HG03175 (cell line): ENCODE measurements at regions not wholly inside any gene's neighbourhood (a gene's known extent, or its start where the extent isn't known, plus 50 kb on each side); places are given as distances from the start of the nearest gene placed in this dataset.
A peak's percentile ranks its signal among the peaks of the same experiment; 100 is the strongest.

Source experiments
- ATAC-seq: cut with Tn5 transposase; IDR thresholded peaks from one replicate; pipeline ENCODE4 v1.9.1; 2021; ENCODE audit warnings: mild to moderate bottlenecking, moderate library complexity; ENCODE audit not compliant: unreplicated experiment

DNA sequence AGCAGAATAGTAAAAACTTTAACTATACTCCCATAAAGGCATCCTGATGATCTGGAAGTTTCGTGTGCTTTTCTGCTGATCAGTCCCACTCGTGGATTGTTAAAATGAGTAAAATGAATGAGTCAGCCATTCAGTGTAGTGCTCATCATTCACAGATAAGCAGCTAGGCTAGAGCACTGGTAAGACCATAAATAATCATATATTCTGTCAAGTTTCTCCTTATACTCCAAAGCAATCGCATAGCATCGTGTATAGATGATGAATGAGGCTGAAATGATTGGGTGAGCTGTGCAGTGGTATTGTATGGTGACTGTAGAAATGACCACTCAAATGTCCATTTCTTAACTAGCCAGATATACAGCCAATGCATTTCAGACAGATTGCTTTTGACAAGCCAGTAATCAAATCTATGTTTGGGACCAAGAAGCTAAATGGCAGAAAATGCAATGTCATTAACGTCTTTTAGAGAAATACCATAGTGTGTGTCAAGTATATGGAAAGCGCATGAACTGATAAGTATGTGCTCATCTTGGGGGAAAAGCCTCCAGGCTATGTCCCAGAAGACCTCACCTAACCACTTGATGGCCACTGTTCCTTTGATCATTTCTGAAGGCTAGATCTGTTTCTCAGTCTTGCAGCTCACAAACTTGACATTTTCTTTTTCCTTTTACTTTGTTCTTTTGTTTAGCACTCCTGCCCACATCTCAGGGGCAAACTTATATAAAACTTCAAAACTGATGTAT is 227.2 kb upstream of the FAM3C start:
- ATAC-seq = no peak

DNA sequence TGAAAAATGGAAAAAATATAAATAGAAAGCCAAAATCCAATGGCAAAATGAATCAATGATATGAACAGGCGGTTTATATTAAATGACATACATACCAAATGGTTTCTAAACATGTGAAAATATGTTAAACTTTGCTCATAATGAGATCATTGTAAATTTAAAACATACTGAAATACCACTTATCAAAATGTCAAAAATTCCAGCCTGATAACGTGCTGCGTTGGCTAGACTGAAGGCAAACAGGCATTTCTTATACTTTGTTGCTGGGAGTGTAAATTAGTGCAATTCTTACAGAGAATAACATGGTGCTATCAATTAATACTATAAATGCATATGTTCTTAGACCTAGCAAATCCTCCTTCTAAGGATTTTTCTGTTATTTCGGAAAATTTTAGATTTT is 225.8 kb upstream of the FAM3C start:
- no peak for ATAC-seq

DNA sequence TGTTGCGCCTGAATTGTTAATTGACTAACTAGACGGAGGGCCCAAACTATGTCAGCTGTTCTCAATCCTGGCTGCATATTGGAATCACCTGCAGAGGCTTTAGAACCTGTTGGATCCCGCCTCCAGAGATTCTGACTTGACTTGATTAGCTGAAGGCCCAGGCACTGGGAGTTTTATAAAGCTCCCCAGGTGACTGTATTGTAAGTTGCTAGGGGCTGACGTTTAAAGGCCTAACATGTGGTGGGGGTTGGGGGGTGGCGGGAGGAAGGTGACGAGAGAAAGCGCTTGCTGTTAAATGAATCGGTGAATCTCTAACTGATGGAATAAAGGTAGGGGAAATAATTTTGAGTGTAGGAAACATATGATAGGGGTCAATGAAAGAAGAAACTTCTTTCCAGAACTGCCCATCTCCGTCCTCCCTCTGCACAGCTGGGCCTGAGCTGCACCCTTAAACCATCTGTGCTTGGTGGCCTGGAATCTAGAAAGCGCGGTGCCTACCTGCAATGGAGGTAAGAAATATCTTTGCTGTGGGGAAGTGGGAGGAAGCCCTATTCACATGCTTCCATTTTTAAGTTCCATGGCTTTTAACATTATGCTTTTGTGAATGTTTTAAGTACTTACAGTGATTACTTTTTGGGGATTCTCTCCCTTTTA is 225.0 kb upstream of the FAM3C start:
- ATAC-seq = no peak

DNA sequence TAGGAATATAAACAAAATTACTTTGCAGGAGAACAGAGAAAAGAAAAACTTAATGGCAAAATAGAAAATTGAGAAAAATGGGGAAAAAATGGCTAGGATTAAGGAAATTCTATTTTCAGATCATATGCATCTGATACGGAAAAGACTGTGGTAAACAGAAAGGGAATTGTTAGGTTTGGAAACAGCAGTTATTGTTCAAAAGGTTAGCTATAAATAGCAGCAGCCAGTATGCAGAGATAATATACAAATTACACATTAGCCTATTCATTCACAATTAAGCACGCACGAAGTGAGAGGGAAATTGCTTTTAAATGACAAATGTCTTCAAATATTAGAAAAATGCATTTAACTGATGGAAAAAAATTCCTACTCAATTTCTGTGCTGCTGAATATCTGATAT is 224.1 kb upstream of the FAM3C start:
- ATAC-seq = no peak

DNA sequence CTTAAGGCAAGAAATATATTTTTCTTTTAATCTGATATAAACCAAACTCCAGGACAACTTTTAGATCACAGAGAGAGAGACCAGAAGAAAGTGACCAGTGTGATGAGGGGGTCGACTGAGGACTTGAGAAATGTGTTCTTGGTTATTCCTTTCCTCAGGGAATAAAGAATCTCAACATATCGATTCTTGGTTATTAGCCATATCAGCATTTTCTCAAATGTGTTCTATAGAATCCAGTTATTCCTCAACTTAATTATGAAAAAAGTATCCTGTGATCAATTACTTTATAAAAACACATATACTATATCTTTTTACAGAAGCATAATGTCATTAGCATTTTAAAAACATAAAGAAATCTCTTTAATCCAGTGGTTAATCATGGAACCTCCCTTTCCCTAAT is 222.1 kb upstream of the FAM3C start:
- no peak for ATAC-seq

DNA sequence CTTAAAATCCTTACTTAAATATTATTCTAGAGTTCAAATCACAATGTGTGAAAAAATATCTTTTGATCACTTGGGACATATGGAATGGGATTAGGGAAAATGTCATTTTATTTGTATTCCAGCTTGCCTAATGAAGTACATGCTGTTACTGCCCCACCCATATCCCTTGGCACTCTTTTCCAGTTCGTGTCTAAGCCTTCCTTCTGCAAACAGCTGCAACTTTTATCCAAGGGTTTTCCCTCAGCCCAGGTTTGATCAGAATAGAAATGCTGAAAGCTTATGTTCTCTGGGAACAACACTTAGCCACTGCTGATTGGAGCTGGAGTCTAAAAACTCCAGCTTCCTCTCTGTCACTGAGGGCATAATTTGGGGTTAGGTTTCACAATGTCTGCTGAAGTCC is 214.1 kb upstream of the FAM3C start:
- ATAC-seq = no peak

DNA sequence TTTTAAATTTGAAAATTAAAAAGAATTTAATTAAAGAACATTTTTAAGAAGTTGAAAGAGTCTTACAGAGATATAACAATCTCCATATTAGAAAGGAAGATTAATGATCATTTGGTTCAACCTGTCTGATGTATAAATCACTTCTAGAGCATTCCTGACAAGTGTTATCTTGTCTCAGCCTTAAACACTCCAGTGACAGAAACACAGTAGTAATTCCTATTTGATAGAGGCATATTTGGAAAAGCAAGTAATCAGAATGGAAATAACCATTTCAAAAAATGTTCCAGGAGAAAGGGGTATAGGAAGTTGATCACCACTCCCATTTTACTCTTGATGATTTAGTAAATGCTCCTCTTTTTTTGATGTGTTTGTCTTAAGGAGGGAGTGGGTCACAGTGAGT is 213.1 kb upstream of the FAM3C start:
- no peak for ATAC-seq

DNA sequence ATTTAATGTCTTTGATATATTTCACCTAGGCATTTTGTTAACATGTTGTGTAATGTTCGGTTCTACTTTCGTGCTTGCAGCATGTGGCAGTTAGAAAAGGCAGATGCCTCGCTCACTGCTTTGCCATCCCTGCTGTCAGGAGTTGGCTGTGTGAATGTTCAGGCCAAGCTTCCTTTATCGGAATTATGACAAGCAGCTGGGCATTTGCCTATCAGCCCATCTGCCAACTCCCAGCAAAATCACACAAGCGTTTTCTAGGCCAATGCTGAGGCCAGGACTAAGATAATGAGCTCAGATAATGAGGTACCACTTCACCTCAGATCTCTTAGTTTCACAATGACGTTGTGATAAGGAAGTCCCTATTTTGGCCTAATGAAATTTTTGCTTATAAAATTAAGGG is 212.7 kb upstream of the FAM3C start:
- no peak for ATAC-seq

DNA sequence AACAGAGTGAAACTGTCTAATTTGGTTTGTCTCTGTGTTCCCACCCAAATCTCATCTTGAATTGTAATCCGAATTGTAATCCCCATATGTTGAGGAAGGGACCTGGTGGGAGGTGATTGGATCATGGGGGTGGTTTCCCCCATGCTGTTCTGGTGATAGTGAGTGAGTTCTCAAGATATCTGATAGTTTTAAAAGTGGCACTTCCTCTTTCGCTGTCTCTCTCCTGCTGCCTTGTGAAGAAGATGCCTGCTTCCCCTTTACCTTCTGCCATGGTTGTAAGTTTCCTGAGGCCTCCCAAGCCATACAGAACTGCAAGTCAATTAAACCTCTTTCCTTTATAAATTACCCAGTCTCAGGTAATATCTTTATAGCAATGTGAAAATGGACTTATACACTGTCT is 212.1 kb upstream of the FAM3C start:
- peak; percentile 54 for ATAC-seq

DNA sequence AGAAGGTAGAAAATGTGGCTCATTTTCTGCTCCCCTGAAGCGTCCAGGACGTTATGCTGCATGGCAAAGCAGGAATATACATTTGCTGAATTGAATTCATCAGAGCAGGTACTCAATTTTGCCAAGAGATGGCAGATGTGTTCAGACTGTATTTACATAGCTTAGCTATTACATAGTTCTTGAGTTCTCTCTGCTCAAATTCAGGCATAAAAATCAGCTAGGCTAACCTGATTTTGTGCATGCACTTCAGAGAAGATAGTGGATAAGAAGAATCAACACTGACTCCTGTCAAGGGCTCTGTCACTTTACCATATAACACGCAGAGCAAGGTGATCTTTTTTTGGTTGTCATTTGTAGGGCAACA is 209.2 kb upstream of the FAM3C start:
- no peak for ATAC-seq

DNA sequence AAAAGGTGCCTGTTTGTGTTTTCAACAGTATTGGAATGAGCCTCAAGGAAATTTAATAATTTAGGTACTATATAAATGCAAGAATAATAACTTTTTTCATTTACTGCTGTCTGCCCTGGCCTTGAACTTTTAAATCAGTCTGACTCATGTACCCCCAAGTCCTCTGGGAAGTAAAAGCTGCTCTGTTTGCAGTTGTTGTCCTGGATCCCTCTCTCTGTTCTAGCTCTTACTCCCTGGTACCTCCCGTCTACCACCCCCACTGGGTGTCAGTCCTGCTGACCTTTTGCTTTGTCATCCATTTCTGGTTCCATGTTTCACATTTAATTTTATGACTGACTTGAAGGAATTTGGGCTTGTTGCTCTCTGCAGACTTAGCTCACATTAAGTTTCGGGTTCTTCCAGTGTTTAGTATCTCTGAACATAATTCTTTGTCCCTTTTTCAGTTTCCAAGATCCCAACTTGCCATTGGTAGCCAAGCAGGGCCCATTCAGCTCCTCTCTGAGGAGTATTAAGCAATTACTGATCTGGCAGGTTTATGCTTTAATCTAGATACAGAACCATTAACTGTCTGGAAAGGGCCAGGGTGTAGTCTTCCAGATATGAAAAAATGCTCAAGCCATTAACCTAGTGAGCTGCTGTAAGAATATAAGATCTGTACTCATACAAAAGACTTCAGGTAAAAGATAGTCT is 208.7 kb upstream of the FAM3C start:
- no peak for ATAC-seq

DNA sequence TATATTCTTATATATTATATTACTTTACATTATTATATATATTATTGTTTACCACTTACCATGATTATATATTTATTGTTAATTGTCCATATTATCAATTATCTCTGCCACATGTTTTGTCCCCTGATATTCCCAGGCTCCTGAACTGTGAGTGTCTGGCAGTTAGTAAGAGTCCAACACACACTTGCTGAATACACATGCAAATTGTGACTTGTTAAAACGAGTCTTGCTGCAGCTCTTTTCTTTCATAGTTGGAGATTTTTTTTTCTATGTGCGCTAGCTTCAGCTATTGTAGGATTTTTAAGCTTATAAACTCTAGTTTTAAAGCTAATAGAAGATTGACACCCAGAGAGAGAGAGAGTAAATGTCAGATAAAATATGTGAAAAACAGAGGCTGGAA is 207.8 kb upstream of the FAM3C start:
- ATAC-seq = no peak

DNA sequence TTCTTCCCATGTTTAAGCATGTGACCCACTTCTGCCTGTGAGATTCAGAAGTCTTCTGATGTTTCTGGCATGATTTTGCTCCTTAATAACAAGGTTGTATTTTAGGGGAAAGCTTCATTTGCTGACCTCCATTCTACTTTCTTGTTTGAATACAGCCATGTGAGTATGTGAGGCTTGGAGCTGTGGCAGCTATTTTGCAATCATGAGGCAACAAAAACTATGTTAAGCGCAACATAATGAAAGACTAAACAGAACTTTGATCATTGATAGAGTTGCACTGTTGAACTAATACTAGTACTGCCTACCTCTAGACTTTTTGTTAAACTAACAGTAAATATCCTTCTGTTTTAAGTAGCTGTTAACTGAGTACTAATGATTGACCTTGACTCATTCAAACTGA is 203.8 kb upstream of the FAM3C start:
- ATAC-seq = no peak

DNA sequence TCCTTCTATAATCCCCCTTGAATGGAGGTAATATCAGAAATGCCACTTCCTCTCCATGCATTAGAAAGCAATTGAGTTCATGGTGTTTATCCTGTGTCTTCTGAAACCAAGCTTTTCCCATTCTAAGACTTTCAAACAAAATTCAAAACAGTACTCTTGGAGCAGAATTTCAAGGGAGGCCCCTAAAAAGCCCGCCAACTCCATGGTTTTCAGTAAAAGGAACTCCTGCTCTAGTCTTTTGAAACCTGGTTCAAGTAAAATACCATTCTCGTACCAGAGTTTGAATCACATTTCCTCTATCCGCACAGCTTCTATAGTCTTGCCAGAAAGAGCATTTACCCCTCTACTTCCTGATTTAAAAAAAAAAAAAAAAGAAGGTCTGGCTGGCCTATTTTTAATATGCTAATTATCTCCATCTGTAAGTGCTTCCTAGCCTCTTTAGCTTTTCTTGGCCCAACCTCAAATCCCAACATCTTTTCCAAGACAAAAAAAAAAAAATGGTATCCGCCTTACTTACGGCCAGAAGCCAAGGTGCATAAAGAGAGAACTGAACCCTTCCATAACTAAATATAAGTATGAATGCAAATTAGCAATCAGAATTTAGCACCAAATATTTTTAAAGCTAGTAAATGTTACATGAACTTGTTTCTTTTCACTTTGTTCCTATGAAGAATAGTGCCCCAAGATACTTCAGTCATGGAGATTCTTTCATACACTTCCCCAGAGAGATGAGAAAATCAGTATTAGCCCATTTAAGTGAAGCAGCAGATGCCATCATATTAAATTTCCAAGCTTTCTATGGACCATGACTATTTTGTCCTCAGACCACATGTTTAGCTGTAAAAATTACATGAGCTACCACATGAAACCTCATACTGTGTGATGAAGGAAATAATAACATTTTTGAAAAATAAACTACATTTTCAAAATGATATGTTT is 199.9 kb upstream of the FAM3C start:
- no peak for ATAC-seq

DNA sequence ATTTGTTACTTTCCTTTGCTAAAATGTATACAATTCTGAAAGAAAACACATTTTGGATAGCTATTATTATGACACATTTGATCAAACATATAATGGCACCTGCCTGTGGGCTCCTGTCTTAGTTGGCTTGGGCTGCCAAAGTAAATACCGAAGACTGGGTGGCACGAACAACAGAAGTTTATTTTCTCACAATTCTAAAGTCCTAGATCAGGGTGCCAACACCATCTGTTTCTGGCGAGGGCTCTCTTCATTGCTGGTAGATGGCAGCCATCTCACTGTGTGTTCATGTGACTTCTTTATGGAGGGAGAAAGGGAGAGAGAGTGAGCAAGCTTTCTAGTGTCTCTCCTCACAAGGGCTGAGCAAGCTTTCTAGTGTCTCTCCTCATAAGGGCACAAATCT is 195.8 kb upstream of the FAM3C start:
- no peak for ATAC-seq

DNA sequence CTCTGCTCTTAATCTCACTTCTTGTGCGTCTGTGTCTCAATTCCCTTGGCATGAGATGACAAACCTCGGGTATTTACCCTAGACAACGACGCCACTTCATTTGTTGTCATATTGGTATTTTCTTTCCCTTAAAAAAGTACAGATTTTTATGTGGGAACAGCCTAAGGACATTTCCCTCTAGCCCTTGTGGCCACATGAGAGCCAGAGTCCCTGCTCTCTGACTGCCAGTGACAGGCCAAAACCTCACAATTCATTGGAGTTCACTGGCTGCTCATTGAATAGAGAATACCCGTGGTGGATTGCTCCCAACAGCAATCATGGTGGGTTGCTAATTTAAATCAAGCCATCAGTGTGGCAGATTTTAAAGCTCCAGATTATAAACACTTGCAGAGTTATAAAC is 191.3 kb upstream of the FAM3C start:
- no peak for ATAC-seq

DNA sequence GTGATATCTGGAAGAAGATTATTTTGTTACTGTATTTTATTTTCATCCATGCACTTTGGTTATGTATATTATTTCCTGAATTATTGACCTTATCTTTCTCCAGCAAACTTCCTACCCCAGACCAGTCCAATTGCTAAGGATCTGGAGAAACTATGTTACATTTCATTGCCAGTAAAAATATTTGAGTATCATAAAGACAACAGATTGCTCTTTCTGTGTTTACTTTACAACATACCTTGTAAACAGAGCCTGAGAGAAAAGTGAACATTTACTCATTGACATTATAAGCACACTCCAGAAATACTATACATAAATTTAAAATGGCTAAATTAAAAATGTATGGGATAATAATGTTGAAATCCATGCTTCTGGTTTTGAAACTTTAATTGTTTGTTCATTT is 186.2 kb upstream of the FAM3C start:
- no peak for ATAC-seq

DNA sequence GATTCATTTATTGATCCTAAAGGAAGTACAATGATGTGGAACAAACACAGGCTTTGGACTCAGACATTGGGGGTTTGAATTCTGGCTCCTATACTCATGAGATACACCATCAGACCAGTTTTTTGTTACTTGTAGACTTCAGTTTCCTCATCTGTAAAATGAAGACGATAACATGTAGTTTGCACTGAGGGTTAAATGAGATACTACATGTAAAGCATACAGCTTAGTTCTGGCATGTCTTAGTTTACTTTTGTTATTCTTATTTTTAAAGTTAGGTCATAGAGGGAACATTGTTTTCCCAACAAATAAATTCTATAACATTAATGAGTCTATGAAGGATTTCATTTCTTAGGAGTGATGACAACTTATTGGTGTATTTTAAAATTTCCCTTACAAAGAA is 183.5 kb upstream of the FAM3C start:
- ATAC-seq = no peak

DNA sequence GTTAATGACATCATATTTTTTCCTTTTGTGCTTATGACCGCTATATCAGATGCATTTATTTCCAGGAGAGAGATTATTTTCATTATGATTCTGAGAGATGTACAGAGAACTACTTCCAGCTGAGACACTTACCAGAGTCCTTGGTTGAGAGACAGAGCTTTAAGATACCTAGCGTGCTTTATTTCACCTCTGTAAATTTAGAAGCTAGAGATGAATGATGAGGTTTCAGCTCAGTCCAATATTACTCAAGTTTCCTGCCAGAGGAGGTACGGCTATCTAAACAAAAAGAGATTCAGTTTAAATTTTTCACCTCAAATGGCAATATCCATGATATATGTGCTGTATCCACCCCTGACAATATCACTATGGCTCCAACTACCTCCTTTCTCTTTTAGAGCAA is 182.6 kb upstream of the FAM3C start:
- ATAC-seq = no peak

DNA sequence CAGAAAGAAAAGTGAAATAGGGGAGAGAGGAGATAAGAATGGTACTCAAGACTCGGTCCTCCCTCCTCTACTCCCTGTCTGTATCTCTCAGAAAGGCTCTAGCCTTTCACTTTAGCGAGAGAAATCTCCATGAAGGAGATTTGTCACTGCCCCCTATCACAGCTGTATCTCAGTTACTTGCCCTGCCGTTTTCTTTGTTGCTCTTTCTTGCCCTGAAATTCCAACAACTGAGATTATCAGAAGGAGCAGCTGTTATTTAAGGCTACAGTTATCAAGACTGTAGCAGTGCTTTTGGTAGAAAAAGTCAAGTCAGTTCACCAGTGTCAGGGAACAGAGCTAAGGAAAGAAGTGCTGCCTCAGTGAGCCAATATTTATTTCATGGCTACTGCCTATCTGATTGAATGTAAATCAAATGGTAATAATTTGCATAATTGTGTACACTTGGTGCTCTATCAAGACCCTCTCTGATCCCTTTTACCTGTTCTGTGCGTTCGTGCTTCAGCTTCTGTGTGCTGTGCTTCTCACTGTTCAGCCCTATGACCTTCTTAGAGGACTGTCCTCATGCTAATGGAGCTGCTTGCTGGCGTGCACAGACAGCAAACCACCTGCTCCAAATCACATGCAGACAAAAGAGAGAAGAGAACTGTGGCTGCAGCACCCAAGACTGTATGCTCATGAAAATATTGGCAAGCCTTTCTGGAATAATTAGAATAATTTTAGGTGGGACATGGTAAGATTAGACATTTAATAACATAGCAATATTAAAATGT is 180.2 kb upstream of the FAM3C start:
- ATAC-seq = no peak
